ENCODE measurements at regions not wholly inside any gene's neighbourhood (a gene's known extent, or its start where the extent isn't known, plus 50 kb on each side); places are given as distances from the start of the nearest gene placed in this dataset.

DNA sequence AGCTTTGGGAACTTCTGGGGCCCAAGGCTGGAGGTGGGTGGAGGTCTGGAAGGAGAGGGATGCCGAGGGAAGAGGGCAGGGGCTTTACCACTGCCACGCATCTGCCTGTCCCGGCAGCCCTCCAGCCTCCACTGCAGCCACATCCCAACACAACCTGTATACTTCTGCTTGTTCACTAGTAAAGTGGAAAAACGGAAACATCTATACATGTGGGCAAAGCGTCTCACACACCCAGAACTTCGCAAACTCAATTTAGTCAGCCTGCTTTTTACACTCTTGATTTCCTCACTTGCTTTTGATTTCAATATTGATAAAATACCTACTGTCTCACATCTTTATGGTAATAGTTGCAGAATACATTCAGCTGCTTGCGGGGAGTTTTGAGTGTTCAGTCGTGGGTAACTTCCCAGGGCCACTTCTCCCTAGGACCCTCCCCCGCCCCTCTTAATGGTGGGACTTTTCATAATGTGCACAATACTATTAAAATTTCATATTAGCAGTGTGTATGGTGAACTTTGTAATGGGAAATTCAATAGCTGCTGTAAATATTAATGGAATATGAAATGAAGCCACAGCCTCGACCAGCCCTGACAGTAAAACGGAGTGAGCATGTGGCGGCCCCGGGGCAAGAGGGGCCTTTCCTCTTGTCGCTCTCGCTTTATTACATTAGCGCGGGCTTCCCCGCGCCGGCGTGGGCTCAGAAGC, 85.2 kb downstream of the NR2F2 start:
- Histone ChIP-seq H3K36me3 (ENCODE audit: control insufficient read depth, low read length) (no peaks in the 10 kb centered on the region), H3K79me2 (ENCODE audit: control insufficient read depth, low read length) (no peaks in the 10 kb centered on the region), H3K27ac (ENCODE audit: low read depth, low read length) (no peak overlapping the region), H3K9me3 (ENCODE audit: control insufficient read depth, insufficient read depth, low read length) (no peaks in the 10 kb centered on the region), H3K4me2 (ENCODE audit: low read length) (no peak overlapping the region), H3K4me3 (ENCODE audit: low read length) (no peak overlapping the region), H3K27me3 (ENCODE audit: control insufficient read depth, low read length) (no peaks in the 10 kb centered on the region), H3K4me1 (ENCODE audit: control insufficient read depth, low read length) (no peaks in the 10 kb centered on the region), H3K9me2 (replicated peaks; ENCODE audit: control insufficient read depth, low read length) (no peaks in the 10 kb centered on the region), H3F3A (ENCODE audit: control insufficient read depth, insufficient read depth) (no peaks in the 10 kb centered on the region), H4K20me1 (ENCODE audit: control insufficient read depth, insufficient read depth, low read depth, low read length) (no peaks in the 10 kb centered on the region)
- TF ChIP-seq, protein P1, sequence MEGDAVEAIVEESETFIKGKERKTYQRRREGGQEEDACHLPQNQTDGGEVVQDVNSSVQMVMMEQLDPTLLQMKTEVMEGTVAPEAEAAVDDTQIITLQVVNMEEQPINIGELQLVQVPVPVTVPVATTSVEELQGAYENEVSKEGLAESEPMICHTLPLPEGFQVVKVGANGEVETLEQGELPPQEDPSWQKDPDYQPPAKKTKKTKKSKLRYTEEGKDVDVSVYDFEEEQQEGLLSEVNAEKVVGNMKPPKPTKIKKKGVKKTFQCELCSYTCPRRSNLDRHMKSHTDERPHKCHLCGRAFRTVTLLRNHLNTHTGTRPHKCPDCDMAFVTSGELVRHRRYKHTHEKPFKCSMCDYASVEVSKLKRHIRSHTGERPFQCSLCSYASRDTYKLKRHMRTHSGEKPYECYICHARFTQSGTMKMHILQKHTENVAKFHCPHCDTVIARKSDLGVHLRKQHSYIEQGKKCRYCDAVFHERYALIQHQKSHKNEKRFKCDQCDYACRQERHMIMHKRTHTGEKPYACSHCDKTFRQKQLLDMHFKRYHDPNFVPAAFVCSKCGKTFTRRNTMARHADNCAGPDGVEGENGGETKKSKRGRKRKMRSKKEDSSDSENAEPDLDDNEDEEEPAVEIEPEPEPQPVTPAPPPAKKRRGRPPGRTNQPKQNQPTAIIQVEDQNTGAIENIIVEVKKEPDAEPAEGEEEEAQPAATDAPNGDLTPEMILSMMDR (IDR thresholded peaks at IDR 0.05; ENCODE audit: low read depth, low read length, poor library complexity, severe bottlenecking): no peak
- no peak for TF ChIP-seq EZH2phosphoT487 (IDR thresholded peaks at IDR 0.05; ENCODE audit: borderline replicate concordance, low read length)

DNA sequence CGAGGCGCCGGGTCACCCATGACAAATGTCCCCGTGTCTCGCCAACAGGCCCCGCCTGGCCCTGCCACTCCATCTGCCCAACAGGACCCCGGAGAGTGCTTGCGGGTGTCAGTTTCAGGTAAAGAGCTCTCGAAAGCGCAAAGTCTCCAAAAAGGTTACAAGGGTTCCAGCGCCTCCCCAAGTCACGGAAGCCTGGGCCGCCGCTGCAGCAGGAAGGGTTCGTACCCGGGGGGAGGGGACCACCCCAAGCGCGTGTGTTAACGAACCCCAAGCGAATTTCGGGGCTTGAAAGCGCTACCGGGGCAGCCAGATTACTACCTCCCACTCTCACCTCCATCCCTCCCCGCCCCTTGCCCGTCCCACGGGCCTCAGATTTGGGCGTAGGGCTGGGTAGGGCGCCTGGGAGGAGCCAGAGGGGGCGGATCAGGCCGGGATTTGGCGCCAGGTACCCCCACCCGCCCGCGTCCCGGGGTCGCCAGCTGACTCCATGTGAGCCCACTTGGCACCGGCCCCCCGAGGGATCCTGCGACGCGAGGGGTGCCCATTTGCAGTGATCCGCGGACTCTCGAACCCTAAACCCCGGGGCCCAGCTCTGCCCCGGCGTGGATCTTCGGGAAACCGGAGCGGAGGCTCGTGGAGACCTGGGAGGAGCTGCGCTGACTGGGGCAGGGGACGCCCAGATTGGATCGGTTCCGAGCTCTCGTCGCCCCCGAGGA, 85.9 kb downstream of the NR2F2 start:
- H3K79me2 ChIP-seq (ENCODE audit: control insufficient read depth, low read length): no peaks in the 10 kb centered on the region
- H3K4me3 ChIP-seq (ENCODE audit: low read length): no peak overlapping the region
- H3F3A ChIP-seq (ENCODE audit: control insufficient read depth, insufficient read depth): no peaks in the 10 kb centered on the region
- TF ChIP-seq, protein P1 (IDR thresholded peaks at IDR 0.05; ENCODE audit: low read depth, low read length, poor library complexity, severe bottlenecking): no peak
- no peak for TF ChIP-seq EZH2phosphoT487 (IDR thresholded peaks at IDR 0.05; ENCODE audit: borderline replicate concordance, low read length)
- no peaks in the 10 kb centered on the region for H4K20me1 ChIP-seq (ENCODE audit: control insufficient read depth, insufficient read depth, low read depth, low read length)
- no peaks in the 10 kb centered on the region for H3K27me3 ChIP-seq (ENCODE audit: control insufficient read depth, low read length)
- H3K4me1 ChIP-seq (ENCODE audit: control insufficient read depth, low read length): no peaks in the 10 kb centered on the region
- H3K4me2 ChIP-seq (ENCODE audit: low read length): no peak overlapping the region
- H3K36me3 ChIP-seq (ENCODE audit: control insufficient read depth, low read length): no peaks in the 10 kb centered on the region
- H3K9me3 ChIP-seq (ENCODE audit: control insufficient read depth, insufficient read depth, low read length): no peaks in the 10 kb centered on the region
- H3K9me2 ChIP-seq (replicated peaks; ENCODE audit: control insufficient read depth, low read length): no peaks in the 10 kb centered on the region
- no peak overlapping the region for H3K27ac ChIP-seq (ENCODE audit: low read depth, low read length)

DNA sequence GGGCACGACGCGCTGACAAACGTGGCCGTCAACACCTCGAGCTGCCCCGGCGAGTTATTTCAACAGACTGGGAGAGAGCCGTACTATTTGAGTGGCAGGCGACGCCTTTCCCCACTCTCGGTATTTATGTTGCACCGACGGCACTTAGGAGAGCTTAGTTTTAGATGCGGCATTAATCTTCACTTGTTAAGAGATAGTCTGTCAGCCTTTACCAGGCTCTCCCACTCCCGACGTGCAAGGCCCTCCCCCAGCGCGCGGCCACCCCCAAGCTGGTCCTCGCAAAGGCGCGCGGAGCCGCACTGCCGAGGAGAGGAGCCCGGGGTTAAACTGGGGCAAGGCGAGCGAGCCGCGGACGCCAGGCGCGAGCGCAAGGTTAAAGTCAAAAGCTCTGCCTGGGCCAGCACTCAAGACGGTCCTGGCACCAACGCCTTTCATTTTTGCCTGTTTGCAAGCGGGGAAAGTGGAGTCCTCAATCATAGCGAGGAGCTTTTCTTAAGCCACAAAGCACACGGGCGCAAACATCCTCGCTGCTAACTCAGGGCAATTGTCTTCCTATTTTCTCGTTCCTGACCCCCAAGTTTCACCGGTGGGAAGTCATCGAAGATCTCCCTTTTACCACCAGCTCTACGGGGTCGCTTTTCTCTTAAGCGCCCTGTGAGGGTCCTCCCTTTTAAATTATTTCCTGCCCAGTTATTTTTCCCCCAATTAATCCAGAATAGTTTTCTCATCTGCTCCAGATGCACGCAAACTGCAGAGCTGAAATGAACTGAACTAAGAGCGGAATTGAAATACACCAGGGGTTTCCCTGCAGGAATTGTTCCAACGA, 86.6 kb downstream of the NR2F2 start:
- no peaks in the 10 kb centered on the region for H3K9me3 ChIP-seq (ENCODE audit: control insufficient read depth, insufficient read depth, low read length)
- H3K4me1 ChIP-seq (ENCODE audit: control insufficient read depth, low read length): no peaks in the 10 kb centered on the region
- H3K79me2 ChIP-seq (ENCODE audit: control insufficient read depth, low read length): no peaks in the 10 kb centered on the region
- no peak overlapping the region for H3K27ac ChIP-seq (ENCODE audit: low read depth, low read length)
- TF ChIP-seq, protein P1 (IDR thresholded peaks at IDR 0.05; ENCODE audit: low read depth, low read length, poor library complexity, severe bottlenecking): no peak
- TF ChIP-seq EZH2phosphoT487 (IDR thresholded peaks at IDR 0.05; ENCODE audit: borderline replicate concordance, low read length): no peak
- H3F3A ChIP-seq (ENCODE audit: control insufficient read depth, insufficient read depth): no peaks in the 10 kb centered on the region
- H3K4me3 ChIP-seq (ENCODE audit: low read length): no peak overlapping the region
- H3K27me3 ChIP-seq (ENCODE audit: control insufficient read depth, low read length): no peaks in the 10 kb centered on the region
- H3K9me2 ChIP-seq (replicated peaks; ENCODE audit: control insufficient read depth, low read length): no peaks in the 10 kb centered on the region
- H4K20me1 ChIP-seq (ENCODE audit: control insufficient read depth, insufficient read depth, low read depth, low read length): no peaks in the 10 kb centered on the region
- no peaks in the 10 kb centered on the region for H3K36me3 ChIP-seq (ENCODE audit: control insufficient read depth, low read length)
- no peak overlapping the region for H3K4me2 ChIP-seq (ENCODE audit: low read length)
